ENCODE measurements at regions not wholly inside any gene's neighbourhood (a gene's known extent, or its start where the extent isn't known, plus 50 kb on each side); places are given as distances from the start of the nearest gene placed in this dataset.

- no peak for DNase-seq (ENCODE audit: low read depth)
- H3K36me3 ChIP-seq (ENCODE audit: control insufficient read depth, insufficient read depth, low read length), result no peaks in the 10 kb centered on the region
- no peak overlapping the region for H3K4me3 ChIP-seq (ENCODE audit: low read depth, low read length)
- TF ChIP-seq, protein P1, sequence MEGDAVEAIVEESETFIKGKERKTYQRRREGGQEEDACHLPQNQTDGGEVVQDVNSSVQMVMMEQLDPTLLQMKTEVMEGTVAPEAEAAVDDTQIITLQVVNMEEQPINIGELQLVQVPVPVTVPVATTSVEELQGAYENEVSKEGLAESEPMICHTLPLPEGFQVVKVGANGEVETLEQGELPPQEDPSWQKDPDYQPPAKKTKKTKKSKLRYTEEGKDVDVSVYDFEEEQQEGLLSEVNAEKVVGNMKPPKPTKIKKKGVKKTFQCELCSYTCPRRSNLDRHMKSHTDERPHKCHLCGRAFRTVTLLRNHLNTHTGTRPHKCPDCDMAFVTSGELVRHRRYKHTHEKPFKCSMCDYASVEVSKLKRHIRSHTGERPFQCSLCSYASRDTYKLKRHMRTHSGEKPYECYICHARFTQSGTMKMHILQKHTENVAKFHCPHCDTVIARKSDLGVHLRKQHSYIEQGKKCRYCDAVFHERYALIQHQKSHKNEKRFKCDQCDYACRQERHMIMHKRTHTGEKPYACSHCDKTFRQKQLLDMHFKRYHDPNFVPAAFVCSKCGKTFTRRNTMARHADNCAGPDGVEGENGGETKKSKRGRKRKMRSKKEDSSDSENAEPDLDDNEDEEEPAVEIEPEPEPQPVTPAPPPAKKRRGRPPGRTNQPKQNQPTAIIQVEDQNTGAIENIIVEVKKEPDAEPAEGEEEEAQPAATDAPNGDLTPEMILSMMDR (IDR thresholded peaks at IDR 0.05; ENCODE audit: insufficient read depth, low read length, poor library complexity, severe bottlenecking), result no peak
- no peaks in the 10 kb centered on the region for H3K27me3 ChIP-seq (ENCODE audit: control insufficient read depth, insufficient read depth, low read length)
Observed at GRCh38 chr20:4522310-4522709, 163.9 kb upstream of the PRNP start.

DNA sequence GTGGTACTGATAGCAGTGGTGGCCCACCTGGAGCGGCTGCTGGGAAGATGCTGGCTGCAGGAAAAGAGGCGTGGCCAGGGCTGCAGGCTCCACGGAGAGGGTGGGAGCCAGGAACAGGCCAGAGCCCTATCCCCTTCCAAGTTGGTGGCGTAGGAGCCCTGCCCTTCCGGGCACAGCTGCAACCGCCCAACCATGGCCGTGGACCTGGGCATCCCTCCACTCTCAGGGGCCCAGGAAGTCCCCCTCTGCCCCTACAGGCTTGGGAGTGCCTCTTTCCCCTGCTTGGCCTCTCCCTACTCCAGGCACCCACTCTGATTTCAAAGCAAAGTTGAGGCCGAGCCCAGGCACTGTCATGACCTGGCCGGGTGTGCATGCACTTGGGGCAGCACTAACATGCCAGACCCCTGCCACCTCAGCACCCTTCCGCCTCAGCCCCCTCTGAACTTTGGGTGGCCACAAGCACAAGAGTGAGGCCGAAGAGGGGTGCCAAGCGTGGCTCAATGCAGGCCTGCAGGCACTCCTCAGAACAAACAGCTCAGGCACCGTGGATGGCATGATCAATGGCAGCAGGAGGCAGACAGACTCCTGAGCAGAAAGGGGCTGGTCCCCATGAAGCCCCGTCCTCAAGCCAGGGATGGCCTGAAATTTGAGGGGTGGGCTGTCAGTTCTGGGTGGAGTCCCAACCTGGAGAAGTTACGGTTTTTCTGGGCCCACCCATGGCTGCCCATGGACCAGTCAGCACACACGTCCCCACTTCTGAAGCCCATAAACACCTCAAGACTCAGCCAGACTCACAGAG is 164.9 kb upstream of the PRNP start:
- no peak for DNase-seq (ENCODE audit: low read depth)
- Histone ChIP-seq H3K4me3 (ENCODE audit: low read depth, low read length) (no peak overlapping the region), H3K36me3 (ENCODE audit: control insufficient read depth, insufficient read depth, low read length) (no peaks in the 10 kb centered on the region), H3K27me3 (ENCODE audit: control insufficient read depth, insufficient read depth, low read length) (no peaks in the 10 kb centered on the region)
- TF ChIP-seq, protein P1 (IDR thresholded peaks at IDR 0.05; ENCODE audit: insufficient read depth, low read length, poor library complexity, severe bottlenecking), result no peak

- DNase-seq (ENCODE audit: low read depth), result no peak
- H3K36me3 ChIP-seq (ENCODE audit: control insufficient read depth, insufficient read depth, low read length), result no peaks in the 10 kb centered on the region
- no peaks in the 10 kb centered on the region for H3K27me3 ChIP-seq (ENCODE audit: control insufficient read depth, insufficient read depth, low read length)
- no peak overlapping the region for H3K4me3 ChIP-seq (ENCODE audit: low read depth, low read length)
- TF ChIP-seq, protein P1 (IDR thresholded peaks at IDR 0.05; ENCODE audit: insufficient read depth, low read length, poor library complexity, severe bottlenecking), result peak; percentile 30
Observed at GRCh38 chr20:4519534-4519933, 166.7 kb upstream of the PRNP start.

DNA sequence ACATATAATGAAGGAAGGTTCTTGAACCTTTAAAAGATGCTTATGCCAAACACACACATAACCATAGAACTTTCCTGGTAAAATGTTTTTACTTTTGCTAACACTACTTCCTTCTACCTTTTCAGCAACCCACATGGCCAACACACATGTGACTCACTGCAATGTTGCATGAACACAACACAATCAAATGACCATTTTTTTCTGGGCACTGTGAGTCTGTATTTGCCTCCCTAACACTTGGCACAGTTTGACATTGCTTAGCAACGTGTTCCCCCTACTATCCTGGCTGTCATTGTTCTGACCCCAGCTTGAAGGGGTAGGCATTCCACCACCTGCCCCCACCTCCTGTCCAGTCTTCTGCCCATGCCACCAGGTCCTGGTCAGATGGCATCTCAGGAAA is 169.4 kb upstream of the PRNP start:
- Histone ChIP-seq H3K36me3 (ENCODE audit: control insufficient read depth, insufficient read depth, low read length) (no peaks in the 10 kb centered on the region), H3K4me3 (ENCODE audit: low read depth, low read length) (no peak overlapping the region), H3K27me3 (ENCODE audit: control insufficient read depth, insufficient read depth, low read length) (no peaks in the 10 kb centered on the region)
- no peak for DNase-seq (ENCODE audit: low read depth)
- TF ChIP-seq, protein P1 (IDR thresholded peaks at IDR 0.05; ENCODE audit: insufficient read depth, low read length, poor library complexity, severe bottlenecking), result no peak

- no peaks in the 10 kb centered on the region for H3K27me3 ChIP-seq (ENCODE audit: control insufficient read depth, insufficient read depth, low read length)
- no peaks in the 10 kb centered on the region for H3K36me3 ChIP-seq (ENCODE audit: control insufficient read depth, insufficient read depth, low read length)
- TF ChIP-seq, protein P1 (IDR thresholded peaks at IDR 0.05; ENCODE audit: insufficient read depth, low read length, poor library complexity, severe bottlenecking), result no peak
- no peak overlapping the region for H3K4me3 ChIP-seq (ENCODE audit: low read depth, low read length)
- peak; percentile 81 for DNase-seq (ENCODE audit: low read depth)
Observed at GRCh38 chr20:4513720-4514119, 172.5 kb upstream of the PRNP start.
